ENCODE measurements at regions not wholly inside any gene's neighbourhood (a gene's known extent, or its start where the extent isn't known, plus 50 kb on each side); places are given as distances from the start of the nearest gene placed in this dataset.

GRCh38 chr4:132593717-132594400 lies 555.2 kb upstream of the PCDH10 start:
- H3K4me3 ChIP-seq, result no peak overlapping the region
- no peak for TF ChIP-seq CTCF (IDR thresholded peaks at IDR 0.05)
- intact Hi-C loops (cut with DNase I), result no loop called here
- no peak overlapping the region for H3K27ac ChIP-seq
- H3K9me3 ChIP-seq, result no peaks in the 10 kb centered on the region
- H3K36me3 ChIP-seq, result no peaks in the 10 kb centered on the region
- H3K9ac ChIP-seq (ENCODE audit: low read depth in 2 of 2, low read length in 2 of 2), result no peak overlapping the region
- DNase-seq, result no peak
- no peaks in the 10 kb centered on the region for H3K4me1 ChIP-seq
- no peaks in the 10 kb centered on the region for H3K27me3 ChIP-seq

- DNase-seq, result no peak
- Histone ChIP-seq H3K9me3 (no peaks in the 10 kb centered on the region), H3K4me3 (no peak overlapping the region), H3K27ac (no peak overlapping the region), H3K4me1 (no peaks in the 10 kb centered on the region), H3K27me3 (no peaks in the 10 kb centered on the region), H3K9ac (ENCODE audit: low read depth in 2 of 2, low read length in 2 of 2) (no peak overlapping the region), H3K36me3 (no peaks in the 10 kb centered on the region)
- intact Hi-C loops (cut with DNase I), result no loop called here
- no peak for TF ChIP-seq CTCF (IDR thresholded peaks at IDR 0.05)
These were observed 552.9 kb upstream of the PCDH10 start for GRCh38 chr4:132596186-132596585.

- no peak overlapping the region for H3K9ac ChIP-seq (ENCODE audit: low read depth in 2 of 2, low read length in 2 of 2)
- no peak overlapping the region for H3K4me3 ChIP-seq
- no peak for DNase-seq
- no peaks in the 10 kb centered on the region for H3K27me3 ChIP-seq
- intact Hi-C loops (cut with DNase I), result no loop called here
- H3K4me1 ChIP-seq, result no peaks in the 10 kb centered on the region
- TF ChIP-seq CTCF (IDR thresholded peaks at IDR 0.05), result no peak
- H3K9me3 ChIP-seq, result no peaks in the 10 kb centered on the region
- H3K27ac ChIP-seq, result no peak overlapping the region
- H3K36me3 ChIP-seq, result no peaks in the 10 kb centered on the region
These were observed 543.5 kb upstream of the PCDH10 start for GRCh38 chr4:132605551-132605950.

- no peak overlapping the region for H3K27ac ChIP-seq
- no peaks in the 10 kb centered on the region for H3K36me3 ChIP-seq
- H3K27me3 ChIP-seq, result no peaks in the 10 kb centered on the region
- H3K4me3 ChIP-seq, result no peak overlapping the region
- H3K4me1 ChIP-seq, result no peaks in the 10 kb centered on the region
- no peak overlapping the region for H3K9ac ChIP-seq (ENCODE audit: low read depth in 2 of 2, low read length in 2 of 2)
- no peak for TF ChIP-seq CTCF (IDR thresholded peaks at IDR 0.05)
- no peaks in the 10 kb centered on the region for H3K9me3 ChIP-seq
- intact Hi-C loops (cut with DNase I), result no loop called here
- no peak for DNase-seq
These were observed 534.4 kb upstream of the PCDH10 start for GRCh38 chr4:132614682-132615081.

GRCh38 chr4:132619968-132620367 lies 529.1 kb upstream of the PCDH10 start:
- no peaks in the 10 kb centered on the region for H3K36me3 ChIP-seq
- no peaks in the 10 kb centered on the region for H3K4me1 ChIP-seq
- no peaks in the 10 kb centered on the region for H3K9me3 ChIP-seq
- H3K9ac ChIP-seq (ENCODE audit: low read depth in 2 of 2, low read length in 2 of 2), result no peak overlapping the region
- TF ChIP-seq CTCF (IDR thresholded peaks at IDR 0.05), result no peak
- intact Hi-C loops (cut with DNase I), result no loop called here
- no peak for DNase-seq
- no peak overlapping the region for H3K4me3 ChIP-seq
- H3K27ac ChIP-seq, result no peak overlapping the region
- H3K27me3 ChIP-seq, result no peaks in the 10 kb centered on the region
